HG03196 (cell line): ENCODE measurements at regions not wholly inside any gene's neighbourhood (a gene's known extent, or its start where the extent isn't known, plus 50 kb on each side); places are given as distances from the start of the nearest gene placed in this dataset.

ENCODE experiments used
- ATAC-seq: cut with Tn5 transposase; IDR thresholded peaks from one replicate; pipeline ENCODE4 v1.9.1; 2021; ENCODE audit not compliant: unreplicated experiment

DNA sequence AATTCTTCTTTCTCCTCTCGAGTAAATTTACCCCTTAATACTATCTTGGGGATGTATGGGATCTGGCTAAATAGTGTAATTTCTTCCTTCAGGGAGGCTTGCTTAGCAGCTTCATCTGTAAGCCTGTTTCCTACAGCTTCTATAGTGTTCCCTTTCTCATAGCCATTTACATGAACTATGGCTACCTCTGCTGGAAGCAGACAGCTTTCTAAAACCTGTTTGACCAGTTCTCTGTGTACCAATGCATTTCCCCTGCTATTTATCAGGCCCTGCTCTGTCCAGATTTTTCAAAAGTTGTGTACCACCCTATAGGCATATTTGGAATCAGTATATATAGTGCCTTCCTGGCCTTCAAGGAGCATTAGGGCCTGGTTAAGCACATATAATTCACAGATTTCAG, 113.6 kb upstream of the PCDH9 start:
- no peak for ATAC-seq

- no peak for ATAC-seq
Observed at GRCh38 chr13:67341406-67341805, 111.3 kb upstream of the PCDH9 start.

GRCh38 chr13:67330149-67330548, 100.0 kb upstream of the PCDH9 start:
- no peak for ATAC-seq

DNA sequence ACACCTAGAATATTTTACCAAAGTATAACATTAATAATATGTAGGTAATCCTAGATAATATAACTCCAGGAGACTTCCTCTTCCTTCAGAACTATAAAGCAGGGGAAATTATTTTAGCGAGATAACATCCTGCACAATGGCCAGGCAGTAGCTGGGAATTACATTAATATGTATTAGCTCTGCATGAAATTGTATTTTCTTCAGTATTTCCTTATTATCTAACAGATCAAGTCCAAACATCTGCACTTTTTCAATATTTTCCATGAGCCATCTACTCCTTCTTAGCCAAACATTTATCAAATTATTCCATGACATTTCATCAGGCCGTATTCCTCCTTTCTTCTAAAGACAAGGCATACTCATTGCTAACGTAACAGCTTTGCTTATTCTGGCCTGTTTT, 98.8 kb upstream of the PCDH9 start:
- ATAC-seq, result no peak

DNA sequence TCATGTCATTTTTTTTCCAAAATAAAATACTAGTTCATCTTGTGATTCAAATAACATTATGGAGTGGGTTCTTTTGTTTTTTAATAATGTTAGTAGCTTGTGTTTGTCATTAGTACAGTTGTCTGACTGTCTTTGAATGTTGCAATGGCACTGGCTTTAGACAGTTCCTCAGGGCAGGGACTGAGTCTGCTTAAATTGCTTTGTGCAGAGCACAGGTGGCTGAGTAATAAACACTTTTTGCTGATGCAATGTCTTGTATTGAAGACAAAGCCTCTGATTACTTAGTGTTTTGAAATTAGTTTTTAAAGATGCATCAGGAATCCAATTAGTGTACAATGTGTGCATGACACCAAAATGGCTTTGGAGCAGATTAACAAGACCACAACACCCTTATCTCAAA, 88.7 kb upstream of the PCDH9 start:
- ATAC-seq, result no peak

DNA sequence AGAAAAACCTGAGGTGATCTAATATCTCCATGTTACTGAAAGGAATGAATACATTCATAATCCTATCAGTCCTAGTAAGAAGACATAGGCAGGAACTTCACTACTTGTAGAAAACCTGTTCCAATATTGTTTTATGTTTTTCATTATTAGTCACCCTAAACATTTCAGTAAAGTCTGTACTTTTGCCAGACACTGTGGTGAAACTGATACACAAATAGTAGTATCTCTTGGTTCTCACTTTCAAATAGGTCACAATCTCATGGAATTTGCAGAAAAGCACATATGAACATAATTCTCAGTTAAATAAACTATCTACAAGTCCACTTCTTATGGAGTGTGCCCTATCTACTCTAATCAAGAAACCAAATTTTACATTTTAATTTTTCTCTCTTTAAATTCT, 88.3 kb upstream of the PCDH9 start:
- no peak for ATAC-seq

DNA sequence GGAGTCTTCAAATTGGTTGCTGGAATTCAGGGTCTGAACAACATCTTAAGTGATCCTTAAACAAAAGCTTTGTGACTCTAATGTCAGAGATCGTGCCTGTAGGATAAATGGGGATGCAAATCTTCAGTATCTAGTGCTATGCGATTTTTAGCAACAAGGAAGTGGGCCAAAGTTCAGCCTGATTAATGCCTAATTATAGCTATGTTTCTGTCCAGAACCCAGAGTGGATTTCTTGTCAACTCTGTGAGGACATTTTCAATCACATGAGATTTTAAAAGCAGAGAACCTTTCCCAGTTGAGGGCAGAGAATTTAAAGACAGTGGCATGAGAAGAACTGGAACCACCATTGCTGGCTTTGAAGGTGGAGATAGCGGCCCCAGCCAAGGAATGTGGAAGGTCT, 84.3 kb upstream of the PCDH9 start:
- ATAC-seq, result no peak

GRCh38 chr13:67308004-67308772, 78.1 kb upstream of the PCDH9 start:
- no peak for ATAC-seq

- no peak for ATAC-seq
Observed at GRCh38 chr13:67306742-67307141, 76.6 kb upstream of the PCDH9 start.

DNA sequence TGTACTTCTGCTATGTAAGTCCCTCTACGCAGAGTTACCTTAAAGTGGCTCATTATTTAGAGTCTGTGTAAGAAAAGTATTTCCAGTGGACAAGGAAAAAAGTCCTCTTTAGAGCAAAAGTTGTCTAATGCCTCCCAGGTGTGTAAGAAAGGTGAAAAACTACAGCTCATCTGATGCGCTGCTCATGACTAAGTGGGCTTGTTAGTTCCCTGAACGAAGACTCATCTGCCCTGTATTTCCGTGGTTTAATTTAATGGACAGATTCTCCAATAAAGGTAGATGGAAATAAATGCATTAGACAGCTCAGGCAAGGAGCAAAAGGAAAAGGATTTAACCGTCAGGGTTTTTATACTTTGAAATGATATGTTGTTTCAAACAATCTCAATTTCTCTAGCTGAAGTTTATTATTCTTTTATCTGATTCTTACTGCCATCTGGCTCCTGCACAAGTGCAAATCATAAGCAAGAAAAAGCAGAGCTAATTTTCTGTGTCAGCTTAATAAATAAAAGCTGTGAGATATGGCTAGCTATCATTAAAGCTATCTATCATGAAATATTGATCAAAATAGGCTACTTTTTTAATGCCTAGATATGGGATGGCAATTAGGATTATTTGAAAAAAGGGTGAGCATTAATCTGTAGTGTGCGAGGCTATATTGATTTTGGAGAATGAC, 73.7 kb upstream of the PCDH9 start:
- no peak for ATAC-seq

DNA sequence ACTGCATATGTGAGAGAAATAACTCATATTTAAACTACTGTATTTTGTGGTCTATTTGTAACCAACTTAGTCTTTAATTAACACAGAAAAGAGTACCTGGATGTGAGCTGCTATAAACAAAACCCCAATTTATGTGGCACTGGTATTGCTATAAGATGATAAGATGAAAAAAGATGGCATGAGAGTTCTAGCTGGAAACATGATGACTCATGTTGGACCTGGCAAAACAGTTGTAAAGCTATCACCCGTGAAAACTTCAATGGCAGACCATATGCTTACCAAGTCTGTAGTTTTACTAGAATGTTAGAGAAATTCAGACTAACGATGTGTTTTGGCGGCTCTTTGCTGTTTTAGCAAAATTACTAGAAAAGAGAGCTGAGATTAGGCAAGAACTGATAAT, 69.6 kb upstream of the PCDH9 start:
- no peak for ATAC-seq

DNA sequence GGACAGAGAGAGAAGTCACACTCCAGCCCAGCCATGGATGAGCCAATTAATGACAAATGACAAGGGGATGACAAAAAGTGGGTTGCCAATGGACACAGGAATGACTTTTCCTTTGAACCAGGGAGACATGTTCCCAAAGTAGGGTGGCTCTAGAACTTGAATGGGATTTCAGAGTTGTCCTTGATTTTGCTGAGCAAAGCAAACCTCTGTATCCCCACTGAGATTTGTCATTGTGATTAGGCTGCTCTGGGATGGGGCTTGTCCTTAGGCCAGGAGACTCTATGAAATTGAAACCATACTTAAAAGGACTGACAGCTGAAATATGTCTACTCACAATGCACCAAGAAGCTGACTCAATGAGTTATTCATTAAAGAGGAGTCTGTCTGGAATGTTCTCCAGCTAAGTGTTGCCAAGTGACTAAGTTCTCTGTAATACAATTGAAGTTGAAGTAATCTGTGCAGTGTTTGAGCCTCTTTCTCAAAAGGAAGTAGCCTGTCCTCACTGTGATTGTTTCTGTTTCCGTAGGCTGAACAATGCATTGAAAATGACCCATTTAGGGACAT, 69.0 kb upstream of the PCDH9 start:
- no peak for ATAC-seq

DNA sequence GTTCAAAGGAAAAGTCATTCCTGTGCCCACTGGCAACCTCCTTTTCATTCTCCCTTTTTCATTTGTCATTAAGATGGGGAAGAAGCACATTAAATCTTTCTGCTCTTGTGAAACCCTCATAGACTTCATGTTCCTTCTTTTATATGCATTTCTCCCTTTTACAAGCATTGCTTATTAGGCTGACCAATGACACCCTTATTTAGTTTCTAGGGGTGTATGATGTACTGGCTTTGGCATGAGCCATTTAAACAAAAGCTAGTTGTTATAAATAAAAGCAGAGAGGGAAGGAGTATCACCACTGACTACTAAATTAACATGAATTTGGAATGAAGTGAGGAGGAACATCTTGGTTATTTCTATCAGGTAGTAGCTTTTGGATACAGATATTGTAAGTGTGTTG, 68.2 kb upstream of the PCDH9 start:
- no peak for ATAC-seq

DNA sequence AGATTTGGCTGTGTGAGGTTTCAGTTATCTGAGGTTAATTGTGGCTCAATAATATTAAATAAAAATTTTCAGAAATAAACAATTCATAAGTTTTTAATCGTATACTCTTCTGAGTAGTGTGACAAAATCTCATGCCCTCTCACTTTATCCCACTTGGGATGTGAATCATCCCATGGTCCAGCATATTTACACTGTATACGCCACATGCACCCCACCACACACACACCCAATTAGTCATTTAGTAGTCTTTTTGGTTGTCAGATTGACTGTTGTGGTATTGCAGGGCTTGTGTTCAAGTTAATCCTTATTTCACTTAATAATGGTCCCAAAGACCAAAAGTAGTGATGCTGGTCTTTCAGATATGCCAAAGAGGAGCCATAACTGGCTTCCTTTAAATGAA, 66.4 kb upstream of the PCDH9 start:
- no peak for ATAC-seq

DNA sequence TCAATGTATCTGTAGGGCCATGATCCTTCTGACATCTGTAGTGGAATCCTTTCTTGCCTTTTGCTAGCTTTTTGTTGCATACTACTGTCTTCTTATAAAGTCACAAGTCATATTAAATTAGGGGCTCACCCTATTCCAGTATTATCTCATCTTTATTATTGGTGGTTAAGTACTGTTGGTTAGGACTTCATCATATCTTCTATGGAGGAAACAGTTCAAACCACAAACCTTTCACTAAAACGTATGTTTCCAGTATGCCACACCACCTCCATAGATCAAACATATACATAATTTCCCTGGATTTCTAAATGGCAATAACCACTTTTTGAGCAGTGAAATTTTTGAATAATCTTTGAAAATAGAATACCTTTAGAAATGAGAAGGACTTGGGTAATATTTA, 62.8 kb upstream of the PCDH9 start:
- ATAC-seq, result no peak

GRCh38 chr13:67285611-67286010, 55.5 kb upstream of the PCDH9 start:
- ATAC-seq, result no peak

DNA sequence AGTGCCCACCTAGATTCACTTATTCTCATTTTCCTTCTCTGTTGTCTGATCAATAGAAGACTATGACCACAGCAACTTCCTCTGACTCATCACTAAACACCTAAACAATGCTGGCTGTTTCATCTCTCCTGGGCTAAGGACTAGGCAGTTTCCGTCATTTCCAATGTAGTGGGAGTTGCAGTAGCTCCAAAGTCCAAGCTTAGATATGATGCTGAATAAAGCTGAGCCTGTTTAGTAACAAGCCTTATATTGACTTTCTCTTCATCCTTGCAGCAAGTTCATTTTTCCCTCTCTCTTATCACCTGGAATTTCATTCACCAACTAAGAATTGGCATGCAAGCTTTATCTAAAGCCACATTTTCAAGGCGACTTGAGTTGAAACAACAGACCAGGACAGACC, 53.5 kb upstream of the PCDH9 start:
- ATAC-seq, result no peak

DNA sequence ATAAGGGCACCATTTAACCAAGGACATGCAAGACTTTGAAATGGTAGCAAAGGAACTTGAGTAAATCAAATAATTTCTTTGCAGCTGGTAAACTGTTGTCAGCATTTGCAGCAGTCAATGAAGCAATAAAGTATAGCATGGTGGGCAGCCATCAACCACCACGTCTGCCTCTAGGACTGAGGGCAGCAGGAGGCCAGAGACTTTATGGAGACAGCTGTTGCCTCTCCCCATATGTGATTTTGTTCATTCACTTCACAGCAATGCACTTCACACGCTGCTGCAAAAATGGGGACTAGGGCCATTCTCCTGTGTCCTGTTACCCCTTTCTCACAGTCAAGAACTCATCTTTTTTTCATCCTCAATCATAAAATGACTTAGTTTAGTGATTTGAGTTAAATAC, 51.3 kb upstream of the PCDH9 start:
- ATAC-seq, result no peak
